Prostate gland (tissue), 2 donors: ENCODE measurements at regions not wholly inside any gene's neighbourhood (a gene's known extent, or its start where the extent isn't known, plus 50 kb on each side); places are given as distances from the start of the nearest gene placed in this dataset.

Experiments
- POLR2A ChIP-seq: fragments of 450-650 bp; IDR thresholded peaks from one replicate; pipeline ENCODE4 v1.6.1; 2016; ENCODE audit warnings: antibody characterized with exemption, mild to moderate bottlenecking
- POLR2AphosphoS5 ChIP-seq: sonication (generic); formaldehyde crosslinking; IDR thresholded peaks from one replicate; pipeline ENCODE4 v1.6.1; 2017; ENCODE audit warnings: antibody characterized with exemption
- TF ChIP-seq, protein P1 (sequence below), 4 experiments: fragments of 200-600 bp in 2 of 4; fragments of 450-650 bp in 2 of 4; sonication (generic) in 2 of 4; IDR thresholded peaks; 1 replicate in 3 of 4; 2 replicates in 1 of 4; pipeline ENCODE4 v1.5.1; 2016 to 2019; ENCODE audit warnings: antibody characterized with exemption in 4 of 4, mild to moderate bottlenecking in 2 of 4, moderate library complexity in 2 of 4

DNA sequence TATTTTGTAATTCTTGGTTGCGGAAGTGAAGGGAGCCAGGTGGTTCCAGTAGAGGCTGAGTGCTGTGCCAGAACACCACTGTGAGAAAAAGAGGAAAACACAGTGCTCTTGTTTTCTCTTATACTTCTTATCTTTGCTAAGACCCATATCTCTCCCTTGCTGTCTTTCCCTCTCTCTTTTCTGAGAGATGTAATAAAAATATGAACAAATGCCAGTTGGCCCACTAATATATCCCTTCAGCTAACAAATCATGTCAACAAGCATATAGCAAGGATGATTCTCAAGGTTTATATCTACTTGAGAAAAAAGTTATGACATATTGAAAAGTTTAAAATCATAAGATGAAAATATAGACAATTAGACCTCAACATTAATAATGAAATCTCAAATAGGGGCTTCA is 758.3 kb downstream of the HDGFL1 start:
- TF ChIP-seq, protein P1, sequence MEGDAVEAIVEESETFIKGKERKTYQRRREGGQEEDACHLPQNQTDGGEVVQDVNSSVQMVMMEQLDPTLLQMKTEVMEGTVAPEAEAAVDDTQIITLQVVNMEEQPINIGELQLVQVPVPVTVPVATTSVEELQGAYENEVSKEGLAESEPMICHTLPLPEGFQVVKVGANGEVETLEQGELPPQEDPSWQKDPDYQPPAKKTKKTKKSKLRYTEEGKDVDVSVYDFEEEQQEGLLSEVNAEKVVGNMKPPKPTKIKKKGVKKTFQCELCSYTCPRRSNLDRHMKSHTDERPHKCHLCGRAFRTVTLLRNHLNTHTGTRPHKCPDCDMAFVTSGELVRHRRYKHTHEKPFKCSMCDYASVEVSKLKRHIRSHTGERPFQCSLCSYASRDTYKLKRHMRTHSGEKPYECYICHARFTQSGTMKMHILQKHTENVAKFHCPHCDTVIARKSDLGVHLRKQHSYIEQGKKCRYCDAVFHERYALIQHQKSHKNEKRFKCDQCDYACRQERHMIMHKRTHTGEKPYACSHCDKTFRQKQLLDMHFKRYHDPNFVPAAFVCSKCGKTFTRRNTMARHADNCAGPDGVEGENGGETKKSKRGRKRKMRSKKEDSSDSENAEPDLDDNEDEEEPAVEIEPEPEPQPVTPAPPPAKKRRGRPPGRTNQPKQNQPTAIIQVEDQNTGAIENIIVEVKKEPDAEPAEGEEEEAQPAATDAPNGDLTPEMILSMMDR (IDR thresholded peaks at IDR 0.05), result no peak
- TF ChIP-seq POLR2A (no peak), POLR2AphosphoS5 (no peak)
